NCI-H510A (cell line): ENCODE measurements at regions not wholly inside any gene's neighbourhood (a gene's known extent, or its start where the extent isn't known, plus 50 kb on each side); places are given as distances from the start of the nearest gene placed in this dataset.

ENCODE experiments used
- DNase-seq: peaks from one replicate; lab custom pipeline; 2025; lab: John Stamatoyannopoulos, UW

- no peak for DNase-seq
Observed at GRCh38 chr4:180655886-180656285, 1587.3 kb upstream of the TENM3 start.

GRCh38 chr4:180657881-180658280, 1585.3 kb upstream of the TENM3 start:
- DNase-seq, result no peak

GRCh38 chr4:180664766-180665368, 1578.3 kb upstream of the TENM3 start:
- peak; percentile 38 for DNase-seq

- no peak for DNase-seq
Observed at GRCh38 chr4:180665481-180665880, 1577.7 kb upstream of the TENM3 start.

GRCh38 chr4:180665994-180666824, 1577.0 kb upstream of the TENM3 start:
- DNase-seq, result peak; percentile 15

DNA sequence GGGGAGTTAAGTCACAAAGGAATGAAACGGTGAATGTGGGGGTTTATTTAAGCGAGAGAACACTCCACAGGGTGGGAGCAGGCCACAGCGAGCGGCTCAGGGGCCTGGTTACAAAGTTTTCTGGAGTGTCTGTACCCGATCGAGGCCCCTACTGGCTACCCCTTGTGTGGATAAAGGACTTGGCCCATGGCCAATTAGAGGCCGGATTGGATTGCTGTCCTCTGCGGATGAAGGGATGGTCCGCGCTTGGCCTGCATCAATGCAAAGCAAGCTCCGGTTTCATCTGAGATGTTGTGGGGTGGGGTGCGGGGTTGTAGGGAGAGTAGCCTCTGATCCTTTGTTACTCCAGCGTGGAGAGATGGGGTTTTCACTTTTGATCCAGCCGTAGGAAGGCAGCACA, 1574.5 kb upstream of the TENM3 start:
- DNase-seq, result no peak

DNA sequence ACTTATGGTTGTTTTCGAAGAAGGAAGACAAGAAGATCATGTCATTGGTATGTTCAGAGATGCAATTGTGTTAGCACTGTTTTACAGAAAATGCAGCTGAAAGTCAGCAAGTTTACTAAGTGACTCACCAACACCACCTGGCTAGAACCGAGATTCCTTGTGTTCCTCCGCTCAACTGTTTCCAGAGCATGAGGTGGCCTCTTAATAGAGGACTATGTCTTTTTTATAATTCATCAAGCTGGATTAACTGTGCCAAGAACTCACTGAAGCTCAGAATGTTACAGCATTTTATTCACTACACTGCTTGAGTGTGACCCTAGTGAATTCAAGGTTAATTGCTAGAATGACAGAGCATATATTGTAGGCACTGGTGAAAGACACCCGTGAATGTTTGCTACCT, 1573.5 kb upstream of the TENM3 start:
- no peak for DNase-seq

- no peak for DNase-seq
Observed at GRCh38 chr4:180674619-180675358, 1568.4 kb upstream of the TENM3 start.

DNA sequence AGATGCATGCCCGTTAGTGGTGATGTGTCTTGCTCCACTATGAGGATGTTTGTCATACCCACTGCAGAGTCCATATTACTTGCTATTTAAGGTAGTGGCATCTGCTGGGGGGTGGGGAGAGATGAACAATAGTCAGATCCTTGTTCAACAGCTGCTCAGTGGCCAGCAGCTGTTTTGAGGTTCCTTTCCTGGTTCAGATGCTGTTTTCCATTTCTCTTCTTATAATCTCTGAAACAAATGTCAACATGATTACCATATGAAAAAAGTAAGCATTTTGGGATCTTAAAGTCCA, 1567.9 kb upstream of the TENM3 start:
- no peak for DNase-seq

DNA sequence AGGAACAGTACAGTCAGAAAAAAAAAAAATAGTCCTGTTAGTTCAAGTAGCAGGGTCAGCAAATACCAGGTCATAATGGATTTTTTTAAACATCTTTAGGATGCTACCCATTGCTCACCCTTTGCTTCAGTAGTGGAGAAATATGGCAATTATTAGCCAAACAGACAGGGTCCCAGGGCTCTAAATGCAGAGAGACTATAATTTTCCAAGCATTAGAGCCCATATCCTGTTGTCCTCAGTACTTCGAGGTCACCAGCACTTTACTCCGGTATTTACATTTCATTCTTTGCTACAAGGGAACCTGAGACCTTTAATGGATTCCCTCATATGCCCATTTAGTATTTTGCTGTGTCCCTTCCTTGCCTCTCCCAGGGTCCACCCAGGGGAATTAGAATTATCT, 1562.9 kb upstream of the TENM3 start:
- no peak for DNase-seq

- no peak for DNase-seq
Observed at GRCh38 chr4:180682776-180683175, 1560.4 kb upstream of the TENM3 start.

- DNase-seq, result no peak
Observed at GRCh38 chr4:180683186-180683585, 1560.0 kb upstream of the TENM3 start.

DNA sequence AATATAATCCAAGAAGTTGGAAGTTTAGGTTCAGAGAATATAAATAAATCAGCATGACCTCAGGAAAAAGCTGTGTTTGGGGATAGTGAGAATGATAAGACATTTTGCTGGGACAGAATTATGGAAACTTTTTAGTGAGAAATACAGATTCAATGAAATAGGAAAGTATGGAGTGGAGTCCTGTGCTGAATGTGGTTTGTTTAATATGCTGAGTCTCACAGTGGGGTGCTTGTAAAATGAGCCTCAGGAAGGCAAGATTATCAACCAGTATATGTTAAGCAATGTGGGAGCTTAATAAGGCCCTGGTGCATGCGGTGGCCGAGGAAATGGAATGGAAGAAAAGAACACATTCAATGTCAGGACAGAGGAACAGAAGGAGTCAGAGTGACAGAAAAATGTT, 1554.7 kb upstream of the TENM3 start:
- no peak for DNase-seq

DNA sequence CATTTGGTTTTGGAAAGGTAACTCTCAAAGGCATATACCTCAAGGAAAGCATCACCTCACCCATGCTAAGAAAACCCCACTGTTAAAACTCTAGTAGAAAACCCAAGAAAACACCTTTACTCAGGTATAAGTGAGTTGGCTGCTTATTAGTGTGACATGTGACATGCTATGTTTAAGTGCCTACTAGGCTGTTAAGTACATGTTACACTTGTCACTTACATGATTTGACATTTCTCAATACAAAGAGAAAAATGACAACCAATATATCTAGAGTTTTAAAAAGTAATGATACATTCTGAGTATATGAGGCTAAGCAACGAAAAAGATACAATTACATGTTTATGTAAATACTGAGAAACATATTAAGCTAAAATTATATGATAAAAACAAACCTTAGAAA, 1548.3 kb upstream of the TENM3 start:
- no peak for DNase-seq

GRCh38 chr4:180695851-180696250, 1547.4 kb upstream of the TENM3 start:
- no peak for DNase-seq

GRCh38 chr4:180696460-180697092, 1546.6 kb upstream of the TENM3 start:
- no peak for DNase-seq

GRCh38 chr4:180698550-180699195, 1544.5 kb upstream of the TENM3 start:
- no peak for DNase-seq

DNA sequence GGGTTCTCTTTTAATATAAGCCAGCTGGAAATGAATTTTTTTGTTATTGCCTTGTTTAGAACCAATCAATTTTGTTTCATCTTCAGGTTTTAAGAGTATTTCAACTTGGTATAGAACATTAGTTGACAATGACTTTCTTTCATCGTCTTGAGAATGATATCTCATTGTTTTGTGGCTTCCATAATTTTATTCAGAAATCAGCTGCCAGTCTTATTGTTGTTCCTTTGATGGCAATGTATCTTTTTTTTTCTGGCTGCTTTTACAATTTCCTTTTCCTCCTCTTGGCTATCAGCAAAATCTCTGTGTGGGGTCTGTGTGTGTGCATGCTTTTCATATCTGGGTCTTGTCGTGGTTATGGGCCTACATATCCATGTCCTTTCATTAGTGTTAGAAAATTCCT, 1536.4 kb upstream of the TENM3 start:
- DNase-seq, result no peak

DNA sequence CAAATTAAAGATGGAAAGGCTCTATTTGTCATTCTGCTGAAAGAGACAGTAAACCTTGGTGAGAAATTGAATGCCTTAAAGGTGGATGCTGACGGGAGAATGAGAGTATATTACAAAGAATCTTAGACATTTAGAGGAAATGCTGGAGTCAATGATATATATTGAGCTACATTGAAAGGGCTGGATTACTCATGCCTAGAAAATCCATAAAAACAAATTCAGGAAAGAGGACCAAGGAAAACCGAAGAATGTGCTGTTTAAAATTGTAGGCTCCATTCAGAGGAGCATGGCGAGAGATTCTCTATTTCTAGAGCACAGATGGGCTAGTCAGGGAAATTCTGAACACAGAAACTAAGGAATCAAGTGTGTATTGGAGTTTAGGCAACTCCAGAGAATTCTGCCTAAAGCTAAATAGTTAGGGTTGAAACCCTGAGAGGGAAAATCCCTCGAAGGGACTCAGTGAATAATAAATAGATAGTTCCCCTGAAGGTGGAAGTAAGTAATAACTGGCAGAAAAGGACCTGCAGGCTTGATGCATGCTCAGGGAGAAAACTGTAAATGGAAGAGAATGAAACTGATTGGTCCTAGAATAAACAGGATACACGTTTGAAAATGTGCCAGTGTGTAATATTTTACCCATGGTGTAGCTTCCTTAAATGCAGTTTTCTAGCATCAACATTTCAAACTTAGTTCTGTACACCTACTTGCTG, 1532.4 kb upstream of the TENM3 start:
- no peak for DNase-seq

- no peak for DNase-seq
Observed at GRCh38 chr4:180717451-180718033, 1525.7 kb upstream of the TENM3 start.

DNA sequence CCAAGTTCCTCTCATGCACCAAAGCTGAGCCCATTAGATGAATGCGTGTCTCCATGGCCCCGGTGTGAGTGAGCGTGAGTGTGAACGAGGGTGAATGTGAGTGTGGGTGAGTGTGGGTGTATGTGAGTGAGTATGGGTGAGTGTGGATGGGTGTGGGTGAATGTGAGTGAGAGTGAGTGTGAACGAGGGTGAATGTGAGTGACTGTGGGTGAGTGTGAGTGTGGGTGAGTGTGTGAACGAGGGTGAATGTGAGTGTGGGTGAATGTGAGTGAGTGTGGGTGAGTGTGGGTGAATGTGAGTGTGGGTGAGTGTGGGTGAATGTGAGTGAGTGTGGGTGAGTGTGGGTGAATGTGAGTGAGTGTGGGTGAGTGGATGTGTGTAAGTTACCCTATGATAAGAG, 1521.8 kb upstream of the TENM3 start:
- DNase-seq, result no peak
